ENCODE measurements at regions not wholly inside any gene's neighbourhood (a gene's known extent, or its start where the extent isn't known, plus 50 kb on each side); places are given as distances from the start of the nearest gene placed in this dataset.

DNA sequence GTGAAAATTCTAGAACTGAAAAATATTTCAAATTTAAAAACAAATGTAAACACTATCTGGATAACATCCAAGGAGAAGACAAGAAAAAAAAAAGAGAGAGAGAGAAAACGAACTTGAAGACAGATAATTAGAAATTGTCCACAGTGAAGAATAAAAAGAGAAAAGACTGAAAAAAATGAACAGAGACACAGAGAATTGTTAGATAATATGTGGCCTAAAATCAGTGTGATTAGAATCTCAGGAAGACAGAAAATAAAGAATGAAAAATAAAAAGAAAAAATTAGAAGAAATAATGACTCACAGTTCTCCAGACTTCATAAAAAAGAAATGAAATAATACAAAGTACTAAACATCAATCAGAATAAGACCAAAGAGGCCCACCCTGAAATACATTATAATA, 1209.3 kb downstream of the FSCB start:
- TF ChIP-seq, protein P1, sequence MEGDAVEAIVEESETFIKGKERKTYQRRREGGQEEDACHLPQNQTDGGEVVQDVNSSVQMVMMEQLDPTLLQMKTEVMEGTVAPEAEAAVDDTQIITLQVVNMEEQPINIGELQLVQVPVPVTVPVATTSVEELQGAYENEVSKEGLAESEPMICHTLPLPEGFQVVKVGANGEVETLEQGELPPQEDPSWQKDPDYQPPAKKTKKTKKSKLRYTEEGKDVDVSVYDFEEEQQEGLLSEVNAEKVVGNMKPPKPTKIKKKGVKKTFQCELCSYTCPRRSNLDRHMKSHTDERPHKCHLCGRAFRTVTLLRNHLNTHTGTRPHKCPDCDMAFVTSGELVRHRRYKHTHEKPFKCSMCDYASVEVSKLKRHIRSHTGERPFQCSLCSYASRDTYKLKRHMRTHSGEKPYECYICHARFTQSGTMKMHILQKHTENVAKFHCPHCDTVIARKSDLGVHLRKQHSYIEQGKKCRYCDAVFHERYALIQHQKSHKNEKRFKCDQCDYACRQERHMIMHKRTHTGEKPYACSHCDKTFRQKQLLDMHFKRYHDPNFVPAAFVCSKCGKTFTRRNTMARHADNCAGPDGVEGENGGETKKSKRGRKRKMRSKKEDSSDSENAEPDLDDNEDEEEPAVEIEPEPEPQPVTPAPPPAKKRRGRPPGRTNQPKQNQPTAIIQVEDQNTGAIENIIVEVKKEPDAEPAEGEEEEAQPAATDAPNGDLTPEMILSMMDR (conservative IDR thresholded peaks at IDR 0.05; ENCODE audit: low read depth, low read length) = no peak
- TF ChIP-seq EZH2 (IDR thresholded peaks at IDR 0.05; ENCODE audit: borderline replicate concordance, low read depth, low read length, poor library complexity, severe bottlenecking) = no peak
